Colon (tissue), 2 donors: ENCODE measurements at regions not wholly inside any gene's neighbourhood (a gene's known extent, or its start where the extent isn't known, plus 50 kb on each side); places are given as distances from the start of the nearest gene placed in this dataset.
"Not testable (repeated sequence)": the region's sequence is repeated elsewhere in the genome, so short reads cannot be mapped to it uniquely, and the experiment has no call there.

Experiments used
- FAIRE-seq: peaks from 2 replicates; lab custom pipeline; 2012; peaks lifted over from hg19 to GRCh38; lab: Jason Lieb, UNC
- donor health status: control.
- donor health status: control.

- FAIRE-seq, result no peak
Observed at GRCh38 chr16:75780669-75781068, 54.4 kb upstream of the CPHXL start.

- no peak for FAIRE-seq
Observed at GRCh38 chr16:75781683-75782343, 55.5 kb upstream of the CPHXL start.

GRCh38 chr16:75787440-75787839, 61.1 kb upstream of the CPHXL start:
- no peak for FAIRE-seq

GRCh38 chr16:75789237-75789636, 62.9 kb upstream of the CPHXL start:
- FAIRE-seq, result peak; percentile 86

GRCh38 chr16:75792771-75793492, 66.6 kb upstream of the CPHXL start:
- no peak for FAIRE-seq

GRCh38 chr16:75793641-75794040, 67.4 kb upstream of the CPHXL start:
- no peak for FAIRE-seq

- no peak for FAIRE-seq
Observed at GRCh38 chr16:75794426-75794825, 68.1 kb upstream of the CPHXL start.

- FAIRE-seq, result no peak
Observed at GRCh38 chr16:75798714-75799113, 72.4 kb upstream of the CPHXL start.

- no peak for FAIRE-seq
Observed at GRCh38 chr16:75801307-75801706, 75.0 kb upstream of the CPHXL start.

- FAIRE-seq, result no peak
Observed at GRCh38 chr16:75803753-75804152, 77.5 kb upstream of the CPHXL start.

GRCh38 chr16:75804368-75804767, 78.1 kb upstream of the CPHXL start:
- no peak for FAIRE-seq

GRCh38 chr16:75805946-75806345, 79.7 kb upstream of the CPHXL start:
- FAIRE-seq, result no peak

GRCh38 chr16:75806487-75806886, 80.2 kb upstream of the CPHXL start:
- no peak for FAIRE-seq

GRCh38 chr16:75810342-75810741, 84.1 kb upstream of the CPHXL start:
- no peak for FAIRE-seq

- FAIRE-seq, result no peak
Observed at GRCh38 chr16:75811020-75811634, 84.8 kb upstream of the CPHXL start.

- no peak for FAIRE-seq
Observed at GRCh38 chr16:75818491-75818890, 92.2 kb upstream of the CPHXL start.

GRCh38 chr16:75820672-75821071, 94.4 kb upstream of the CPHXL start:
- no peak for FAIRE-seq

- no peak for FAIRE-seq
Observed at GRCh38 chr16:75821117-75821516, 94.8 kb upstream of the CPHXL start.

GRCh38 chr16:75825750-75826149, 99.5 kb upstream of the CPHXL start:
- FAIRE-seq, result not testable (repeated sequence)

- not testable (repeated sequence) for FAIRE-seq
Observed at GRCh38 chr16:75827372-75828038, 101.2 kb upstream of the CPHXL start.

- FAIRE-seq, result not testable (repeated sequence)
Observed at GRCh38 chr16:75833385-75833784, 107.1 kb upstream of the CPHXL start.

GRCh38 chr16:75836347-75837010, 110.2 kb upstream of the CPHXL start:
- no peak for FAIRE-seq
